ENCODE measurements at regions not wholly inside any gene's neighbourhood (a gene's known extent, or its start where the extent isn't known, plus 50 kb on each side); places are given as distances from the start of the nearest gene placed in this dataset.

DNA sequence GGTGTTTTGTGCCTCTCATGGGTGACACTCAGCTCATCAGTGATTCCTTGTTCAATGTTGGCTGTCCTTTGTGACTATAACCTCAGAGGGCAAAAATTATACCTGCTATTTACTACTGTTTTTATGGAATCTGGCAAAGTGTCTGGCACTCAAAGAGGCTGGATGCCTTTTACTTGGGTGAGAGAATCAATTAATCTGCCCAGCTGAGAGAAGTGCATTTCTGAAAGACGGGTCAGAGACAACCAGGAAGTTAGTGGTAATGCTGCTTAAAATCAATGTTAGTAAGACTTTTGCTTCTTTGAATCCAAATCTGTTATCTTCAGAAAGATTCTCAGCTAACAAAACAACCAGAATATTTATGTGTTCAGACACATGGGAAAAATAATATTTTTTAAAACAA lies 436.2 kb upstream of the SUCLG2 start:
- no peaks in the 10 kb centered on the region for H3K27me3 Mint-ChIP-seq (ENCODE audit: insufficient read depth)
- peaks cover 4% of the 10 kb centered on the region for H3K9me3 Mint-ChIP-seq
- H3K4me1 Mint-ChIP-seq (ENCODE audit: low read depth), result peaks cover 50% of the 10 kb centered on the region
- H3K36me3 Mint-ChIP-seq (ENCODE audit: low read depth), result peaks cover 5% of the 10 kb centered on the region
- no peak overlapping the region for H3K27ac Mint-ChIP-seq
- intact Hi-C loops (cut with micrococcal nuclease), result no loop called here
- no peak for DNase-seq (ENCODE audit: low spot score)
- H3K4me3 Mint-ChIP-seq, result no peak overlapping the region

GRCh38 chr3:68089572-68090011 lies 435.2 kb upstream of the SUCLG2 start:
- peaks cover 52% of the 10 kb centered on the region for H3K4me1 Mint-ChIP-seq (ENCODE audit: low read depth)
- no peaks in the 10 kb centered on the region for H3K27me3 Mint-ChIP-seq (ENCODE audit: insufficient read depth)
- no peak overlapping the region for H3K4me3 Mint-ChIP-seq
- peaks cover 4% of the 10 kb centered on the region for H3K9me3 Mint-ChIP-seq
- peaks cover 5% of the 10 kb centered on the region for H3K36me3 Mint-ChIP-seq (ENCODE audit: low read depth)
- no peak for DNase-seq (ENCODE audit: low spot score)
- intact Hi-C loops (cut with micrococcal nuclease), result loop anchor here (2.0 kb wide), 1 partner anchor 21 kb away; no protein-coding TSS in a partner anchor
- no peak overlapping the region for H3K27ac Mint-ChIP-seq

DNA sequence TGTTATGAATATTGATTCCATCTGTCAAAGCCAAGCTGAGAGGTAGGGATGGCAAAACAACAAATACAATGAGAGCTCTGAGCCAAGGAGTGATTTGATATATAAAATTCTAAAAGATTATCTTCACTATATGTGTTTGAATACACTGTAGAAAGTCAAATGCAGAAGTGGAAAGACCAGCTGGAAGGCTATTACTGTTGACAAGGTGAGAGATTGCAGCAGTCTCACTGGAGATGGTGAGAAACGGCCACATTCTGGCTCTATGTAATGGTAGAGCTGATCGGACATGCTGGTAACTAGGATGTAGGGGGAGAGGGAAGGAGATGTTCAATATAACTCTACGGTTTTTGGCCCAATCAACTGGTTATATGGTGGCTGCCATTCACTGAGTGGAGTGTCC lies 434.2 kb upstream of the SUCLG2 start:
- Mint-ChIP-seq H3K27ac (no peak overlapping the region), H3K27me3 (ENCODE audit: insufficient read depth) (no peaks in the 10 kb centered on the region), H3K9me3 (peaks cover 4% of the 10 kb centered on the region), H3K4me1 (ENCODE audit: low read depth) (peaks cover 52% of the 10 kb centered on the region), H3K36me3 (ENCODE audit: low read depth) (peaks cover 5% of the 10 kb centered on the region), H3K4me3 (no peak overlapping the region)
- no peak for DNase-seq (ENCODE audit: low spot score)
- intact Hi-C loops (cut with micrococcal nuclease), result loop anchor here (1.0 to 2.0 kb wide), 2 partner anchors 22 to 31 kb away; no protein-coding TSS in a partner anchor

DNA sequence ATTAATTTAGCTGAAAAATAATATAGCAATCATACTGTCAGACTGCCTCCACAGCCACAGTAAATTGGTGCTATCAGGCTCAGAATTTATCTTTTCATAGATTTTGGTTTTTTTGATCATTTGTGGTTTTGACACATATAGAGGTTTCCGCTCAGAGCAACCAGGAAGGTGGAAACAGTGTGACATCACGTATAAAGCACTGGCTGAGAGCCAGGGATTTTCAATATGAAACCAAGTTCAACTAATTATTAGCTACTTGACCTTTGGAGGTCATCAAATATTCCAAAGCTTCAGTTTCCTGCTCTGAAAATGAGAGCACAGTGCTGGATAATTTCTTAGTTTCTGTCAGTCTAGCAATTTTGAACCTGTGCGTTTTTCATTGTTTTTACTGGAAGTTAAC lies 433.8 kb upstream of the SUCLG2 start:
- Mint-ChIP-seq H3K4me3 (no peak overlapping the region), H3K36me3 (ENCODE audit: low read depth) (peaks cover 5% of the 10 kb centered on the region), H3K27me3 (ENCODE audit: insufficient read depth) (no peaks in the 10 kb centered on the region), H3K9me3 (peaks cover 4% of the 10 kb centered on the region), H3K27ac (peak overlapping the region; percentile 59), H3K4me1 (ENCODE audit: low read depth) (peaks cover 52% of the 10 kb centered on the region)
- peak; percentile 13 for DNase-seq (ENCODE audit: low spot score)
- intact Hi-C loops (cut with micrococcal nuclease), result loop anchor here (1.0 to 2.0 kb wide), 2 partner anchors 23 to 31 kb away; no protein-coding TSS in a partner anchor

- intact Hi-C loops (cut with micrococcal nuclease), result no loop called here
- Mint-ChIP-seq H3K36me3 (ENCODE audit: low read depth) (peaks cover 2% of the 10 kb centered on the region), H3K4me1 (ENCODE audit: low read depth) (no peaks in the 10 kb centered on the region), H3K27me3 (ENCODE audit: insufficient read depth) (peaks cover 2% of the 10 kb centered on the region), H3K9me3 (peaks cover 25% of the 10 kb centered on the region), H3K27ac (no peak overlapping the region), H3K4me3 (no peak overlapping the region)
- no peak for DNase-seq (ENCODE audit: low spot score)
These were observed 417.6 kb upstream of the SUCLG2 start for GRCh38 chr3:68072062-68072461.

DNA sequence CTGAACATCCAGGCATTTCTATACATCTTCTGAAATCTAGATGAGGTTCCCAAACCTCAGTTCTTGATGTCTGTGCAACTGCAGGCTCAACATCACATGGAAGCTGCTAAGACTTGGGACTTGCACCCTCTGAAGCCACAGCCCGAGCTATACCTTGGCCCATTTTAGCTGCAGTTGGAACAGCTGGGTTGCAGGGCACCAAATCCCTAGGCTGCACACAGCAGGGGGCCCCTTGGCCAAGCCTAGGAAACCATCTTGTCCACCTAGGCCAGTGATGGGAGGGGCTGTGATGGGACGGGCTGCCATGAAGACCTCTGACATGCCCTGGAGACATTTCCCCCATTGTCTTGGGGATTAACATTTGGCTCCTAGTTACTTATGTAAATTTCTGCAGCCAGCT lies 415.8 kb upstream of the SUCLG2 start:
- H3K9me3 Mint-ChIP-seq, result peaks cover 20% of the 10 kb centered on the region
- intact Hi-C loops (cut with micrococcal nuclease), result no loop called here

GRCh38 chr3:68067314-68067713 lies 412.9 kb upstream of the SUCLG2 start:
- H3K4me3 Mint-ChIP-seq, result no peak overlapping the region
- H3K4me1 Mint-ChIP-seq (ENCODE audit: low read depth), result peaks cover under 1% of the 10 kb centered on the region
- H3K9me3 Mint-ChIP-seq, result peaks cover 18% of the 10 kb centered on the region
- no peak for DNase-seq (ENCODE audit: low spot score)
- no peak overlapping the region for H3K27ac Mint-ChIP-seq
- no peaks in the 10 kb centered on the region for H3K36me3 Mint-ChIP-seq (ENCODE audit: low read depth)
- H3K27me3 Mint-ChIP-seq (ENCODE audit: insufficient read depth), result peaks cover 3% of the 10 kb centered on the region
- intact Hi-C loops (cut with micrococcal nuclease), result no loop called here

More for the DNA sequence above, 415.8 kb upstream of the SUCLG2 start:
- Mint-ChIP-seq H3K27me3 (ENCODE audit: insufficient read depth) (peaks cover 3% of the 10 kb centered on the region), H3K27ac (no peak overlapping the region), H3K4me3 (no peak overlapping the region), H3K36me3 (ENCODE audit: low read depth) (no peaks in the 10 kb centered on the region), H3K4me1 (ENCODE audit: low read depth) (no peaks in the 10 kb centered on the region)
- DNase-seq (ENCODE audit: low spot score), result no peak

- Mint-ChIP-seq H3K9me3 (no peaks in the 10 kb centered on the region), H3K27me3 (ENCODE audit: insufficient read depth) (peaks cover 3% of the 10 kb centered on the region), H3K36me3 (ENCODE audit: low read depth) (peaks cover 11% of the 10 kb centered on the region), H3K27ac (no peak overlapping the region), H3K4me3 (no peak overlapping the region), H3K4me1 (ENCODE audit: low read depth) (peaks cover 37% of the 10 kb centered on the region)
- intact Hi-C loops (cut with micrococcal nuclease), result no loop called here
- DNase-seq (ENCODE audit: low spot score), result no peak
These were observed 408.5 kb upstream of the SUCLG2 start for GRCh38 chr3:68062926-68063325.

DNA sequence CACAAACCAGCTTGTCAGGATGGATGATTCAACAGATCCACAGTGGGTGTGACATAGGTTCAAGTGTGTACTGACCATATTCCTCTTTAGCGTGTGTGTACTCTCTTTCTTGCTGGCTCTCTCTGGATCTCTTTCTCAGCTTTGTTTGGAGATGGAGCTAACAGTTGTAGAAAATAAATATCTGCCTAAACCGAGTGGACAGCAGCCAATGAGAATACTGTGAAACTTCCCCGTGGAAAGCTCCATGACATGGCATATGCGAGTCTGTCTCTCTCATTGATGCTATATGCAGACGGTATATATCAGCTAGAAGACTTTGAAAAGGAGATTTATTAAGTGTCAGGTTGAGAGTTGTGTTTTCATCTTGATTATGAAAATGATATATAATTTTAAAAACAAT lies 406.5 kb upstream of the SUCLG2 start:
- peaks cover 5% of the 10 kb centered on the region for H3K9me3 Mint-ChIP-seq
- intact Hi-C loops (cut with micrococcal nuclease), result no loop called here
- peaks cover 57% of the 10 kb centered on the region for H3K4me1 Mint-ChIP-seq (ENCODE audit: low read depth)
- DNase-seq (ENCODE audit: low spot score), result no peak
- H3K27me3 Mint-ChIP-seq (ENCODE audit: insufficient read depth), result no peaks in the 10 kb centered on the region
- no peak overlapping the region for H3K4me3 Mint-ChIP-seq
- peaks cover 11% of the 10 kb centered on the region for H3K36me3 Mint-ChIP-seq (ENCODE audit: low read depth)
- H3K27ac Mint-ChIP-seq, result no peak overlapping the region

- intact Hi-C loops (cut with micrococcal nuclease), result no loop called here
- DNase-seq (ENCODE audit: low spot score), result no peak
- Mint-ChIP-seq H3K27ac (no peak overlapping the region), H3K4me1 (ENCODE audit: low read depth) (peaks cover 59% of the 10 kb centered on the region), H3K27me3 (ENCODE audit: insufficient read depth) (no peaks in the 10 kb centered on the region), H3K4me3 (no peak overlapping the region), H3K36me3 (ENCODE audit: low read depth) (peaks cover 11% of the 10 kb centered on the region), H3K9me3 (peaks cover 8% of the 10 kb centered on the region)
These were observed 405.8 kb upstream of the SUCLG2 start for GRCh38 chr3:68060191-68060590.

DNA sequence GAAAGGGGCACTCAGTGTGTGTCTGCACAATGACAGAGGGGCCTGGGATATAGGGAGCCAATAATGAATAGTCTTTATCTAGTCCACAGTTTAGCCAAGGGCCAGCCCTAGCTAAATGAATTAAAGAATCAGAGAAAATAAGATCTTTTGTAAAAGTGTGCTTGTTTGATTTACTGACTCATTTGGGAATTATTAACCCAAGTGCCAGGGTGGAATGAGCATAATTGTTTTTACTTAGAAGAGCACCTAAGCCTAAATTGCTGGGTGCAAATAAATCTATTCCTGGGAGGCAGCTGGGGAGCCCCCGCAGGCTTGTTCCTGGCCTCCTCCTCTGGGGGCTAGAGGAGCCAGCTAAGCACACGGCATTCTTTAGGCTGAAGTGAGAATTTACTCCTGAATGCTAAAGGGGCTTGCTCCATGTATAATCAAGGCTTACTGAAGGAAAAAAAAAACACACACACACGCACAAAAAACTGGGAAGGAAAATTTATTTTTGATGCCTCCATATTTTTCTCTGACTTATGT lies 405.3 kb upstream of the SUCLG2 start:
- Mint-ChIP-seq H3K4me3 (no peak overlapping the region), H3K9me3 (peaks cover 8% of the 10 kb centered on the region)
- DNase-seq (ENCODE audit: low spot score), result no peak

GRCh38 chr3:68057637-68058320 lies 403.4 kb upstream of the SUCLG2 start:
- Mint-ChIP-seq H3K27ac (peak overlapping the region; percentile 76), H3K36me3 (ENCODE audit: low read depth) (peaks cover 11% of the 10 kb centered on the region), H3K4me1 (ENCODE audit: low read depth) (peaks cover 59% of the 10 kb centered on the region), H3K4me3 (peak overlapping the region; percentile 54), H3K9me3 (peaks cover 8% of the 10 kb centered on the region), H3K27me3 (ENCODE audit: insufficient read depth) (no peaks in the 10 kb centered on the region)
- intact Hi-C loops (cut with micrococcal nuclease), result loop anchor here (1.0 to 10.0 kb wide), 5 partner anchors 31 to 1059 kb away; partner anchors contain the start of genes EOGT and KBTBD8
- DNase-seq (ENCODE audit: low spot score), result peak; percentile 66

More for the DNA sequence above, 405.3 kb upstream of the SUCLG2 start:
- no peaks in the 10 kb centered on the region for H3K27me3 Mint-ChIP-seq (ENCODE audit: insufficient read depth)
- no peak overlapping the region for H3K27ac Mint-ChIP-seq
- H3K4me1 Mint-ChIP-seq (ENCODE audit: low read depth), result peaks cover 59% of the 10 kb centered on the region
- intact Hi-C loops (cut with micrococcal nuclease), result loop anchor here (10.0 kb wide), 2 partner anchors 705 to 955 kb away; partner anchors contain the start of gene EOGT
- H3K36me3 Mint-ChIP-seq (ENCODE audit: low read depth), result peaks cover 11% of the 10 kb centered on the region

GRCh38 chr3:68056556-68056955 lies 402.1 kb upstream of the SUCLG2 start:
- intact Hi-C loops (cut with micrococcal nuclease), result loop anchor here (10.0 kb wide), 2 partner anchors 702 to 958 kb away; partner anchors contain the start of gene EOGT
- no peak for DNase-seq (ENCODE audit: low spot score)
- peaks cover 50% of the 10 kb centered on the region for H3K4me1 Mint-ChIP-seq (ENCODE audit: low read depth)

More at GRCh38 chr3:68056556-68056955, 402.1 kb upstream of the SUCLG2 start:
- H3K9me3 Mint-ChIP-seq, result peaks cover 8% of the 10 kb centered on the region
- no peaks in the 10 kb centered on the region for H3K27me3 Mint-ChIP-seq (ENCODE audit: insufficient read depth)
- no peak overlapping the region for H3K27ac Mint-ChIP-seq
- H3K36me3 Mint-ChIP-seq (ENCODE audit: low read depth), result peaks cover 7% of the 10 kb centered on the region
- no peak overlapping the region for H3K4me3 Mint-ChIP-seq
